Epithelial cell of esophagus (primary cell): ENCODE measurements at regions not wholly inside any gene's neighbourhood (a gene's known extent, or its start where the extent isn't known, plus 50 kb on each side); places are given as distances from the start of the nearest gene placed in this dataset.
A peak's percentile ranks its signal among the peaks of the same experiment; 100 is the strongest.

Experiments
- DNase-seq: peaks from one replicate; pipeline ENCODE4 v3.0.0; 2010; ENCODE audit warnings: low read depth
- H3K4me3 ChIP-seq: 2 replicates; pipeline ENCODE4 v1.5.1; 2011; ENCODE audit warnings: mild to moderate bottlenecking, low read length, control low read depth
- CTCF ChIP-seq: IDR thresholded peaks from 2 replicates; pipeline ENCODE4 v1.5.1; 2011; ENCODE audit warnings: low read depth, mild to moderate bottlenecking, low read length, control low read depth, inconsistent platforms; ENCODE audit not compliant: insufficient read depth; ENCODE audit errors: missing control alignments

- TF ChIP-seq CTCF, result no peak
- no peak for DNase-seq
- no peak overlapping the region for H3K4me3 ChIP-seq
These were observed 65.4 kb upstream of the XCR1 start for GRCh38 chr3:46092702-46093080.

GRCh38 chr3:46091741-46092701 lies 64.7 kb upstream of the XCR1 start:
- no peak for TF ChIP-seq CTCF
- H3K4me3 ChIP-seq, result no peak overlapping the region
- DNase-seq, result no peak

- H3K4me3 ChIP-seq, result no peak overlapping the region
- DNase-seq, result no peak
- TF ChIP-seq CTCF, result no peak
These were observed 63.8 kb upstream of the XCR1 start for GRCh38 chr3:46091046-46091445.

GRCh38 chr3:46090161-46090591 lies 62.9 kb upstream of the XCR1 start:
- TF ChIP-seq CTCF, result no peak
- DNase-seq, result peak; percentile 87
- no peak overlapping the region for H3K4me3 ChIP-seq

GRCh38 chr3:46089237-46090011 lies 62.1 kb upstream of the XCR1 start:
- DNase-seq, result peak; percentile 93
- H3K4me3 ChIP-seq, result no peak overlapping the region
- no peak for TF ChIP-seq CTCF

GRCh38 chr3:46087871-46088270 lies 60.6 kb upstream of the XCR1 start:
- no peak for DNase-seq
- H3K4me3 ChIP-seq, result no peak overlapping the region
- TF ChIP-seq CTCF, result peak; percentile 15

GRCh38 chr3:46086986-46087385 lies 59.7 kb upstream of the XCR1 start:
- TF ChIP-seq CTCF, result no peak
- no peak for DNase-seq
- H3K4me3 ChIP-seq, result no peak overlapping the region
